Right hindlimb (tissue), 1 donor: ENCODE measurements at regions not wholly inside any gene's neighbourhood (a gene's known extent, or its start where the extent isn't known, plus 50 kb on each side); places are given as distances from the start of the nearest gene placed in this dataset.

Source experiments
- DNase-seq: peaks from one replicate; pipeline ENCODE4 v3.0.0-alpha.2; 2018

DNA sequence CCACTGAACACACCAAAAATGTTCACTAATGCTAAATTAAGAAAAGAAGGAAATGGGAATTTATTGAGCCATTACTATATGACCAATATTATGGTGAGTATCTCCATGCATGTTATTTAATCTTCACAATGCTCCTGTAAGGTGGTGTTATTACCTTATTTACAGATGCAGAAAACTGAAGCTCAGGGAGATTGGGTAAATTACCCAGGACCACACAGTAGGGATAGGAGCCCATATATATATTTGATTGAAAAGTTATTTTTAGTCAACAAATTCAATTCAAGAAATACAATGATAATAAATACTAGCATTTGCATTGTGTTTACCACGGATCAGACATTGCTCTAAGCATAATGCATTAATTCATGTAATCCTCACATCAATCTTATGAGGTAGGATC lies 202.2 kb upstream of the FBXO11 start:
- DNase-seq, result no peak

DNA sequence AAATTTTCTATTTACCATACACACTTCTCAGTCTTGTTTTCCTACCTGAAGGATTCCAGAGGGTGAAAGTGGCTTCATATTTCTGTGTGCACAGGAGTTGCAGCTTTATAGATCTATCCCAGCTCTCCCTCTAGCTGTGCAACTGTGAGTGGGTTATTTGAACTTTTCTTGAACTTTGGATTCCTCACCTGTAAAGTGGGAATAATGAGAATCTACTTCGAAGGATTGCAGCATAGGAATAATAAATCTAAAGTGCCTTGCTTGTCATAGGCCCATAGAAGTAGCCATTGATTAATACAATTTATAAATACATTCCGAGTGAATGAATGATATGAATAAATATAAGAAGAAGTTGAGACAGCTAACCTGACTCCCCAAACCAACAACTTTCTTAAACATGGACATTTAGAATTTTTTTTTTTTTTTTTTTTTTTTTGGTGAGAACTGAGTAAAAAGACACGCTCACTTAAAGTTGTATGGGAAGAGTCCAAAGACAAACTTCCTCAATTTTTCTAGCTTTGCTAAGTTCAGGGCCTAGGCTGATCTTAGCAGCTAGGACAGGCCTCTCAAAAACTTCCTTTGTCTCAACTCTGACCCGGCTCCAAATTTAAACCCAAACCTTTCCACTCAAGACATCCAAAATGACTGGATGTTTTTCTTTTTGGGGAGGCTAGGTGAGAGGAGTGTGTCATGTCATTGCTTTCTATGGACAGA lies 203.3 kb upstream of the FBXO11 start:
- no peak for DNase-seq

DNA sequence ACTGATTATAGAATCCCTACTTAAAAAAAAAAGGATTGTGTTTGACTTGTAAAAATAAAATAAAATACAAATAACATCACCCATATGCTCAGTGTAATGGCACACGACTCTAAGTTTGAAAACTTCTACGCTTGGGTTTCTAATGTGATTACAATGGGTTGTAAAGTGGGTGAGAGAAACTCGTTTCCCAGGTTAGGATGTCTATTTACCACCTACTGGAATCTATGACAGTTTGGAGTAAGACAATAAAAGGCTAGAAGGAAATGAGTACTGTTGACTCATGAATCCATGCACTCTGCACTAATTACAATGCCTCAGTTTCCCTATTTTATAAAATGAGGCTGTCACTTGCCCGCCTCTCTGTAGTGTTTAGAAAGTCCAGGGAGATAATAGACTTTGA lies 204.0 kb upstream of the FOXN2 start:
- DNase-seq, result no peak

DNA sequence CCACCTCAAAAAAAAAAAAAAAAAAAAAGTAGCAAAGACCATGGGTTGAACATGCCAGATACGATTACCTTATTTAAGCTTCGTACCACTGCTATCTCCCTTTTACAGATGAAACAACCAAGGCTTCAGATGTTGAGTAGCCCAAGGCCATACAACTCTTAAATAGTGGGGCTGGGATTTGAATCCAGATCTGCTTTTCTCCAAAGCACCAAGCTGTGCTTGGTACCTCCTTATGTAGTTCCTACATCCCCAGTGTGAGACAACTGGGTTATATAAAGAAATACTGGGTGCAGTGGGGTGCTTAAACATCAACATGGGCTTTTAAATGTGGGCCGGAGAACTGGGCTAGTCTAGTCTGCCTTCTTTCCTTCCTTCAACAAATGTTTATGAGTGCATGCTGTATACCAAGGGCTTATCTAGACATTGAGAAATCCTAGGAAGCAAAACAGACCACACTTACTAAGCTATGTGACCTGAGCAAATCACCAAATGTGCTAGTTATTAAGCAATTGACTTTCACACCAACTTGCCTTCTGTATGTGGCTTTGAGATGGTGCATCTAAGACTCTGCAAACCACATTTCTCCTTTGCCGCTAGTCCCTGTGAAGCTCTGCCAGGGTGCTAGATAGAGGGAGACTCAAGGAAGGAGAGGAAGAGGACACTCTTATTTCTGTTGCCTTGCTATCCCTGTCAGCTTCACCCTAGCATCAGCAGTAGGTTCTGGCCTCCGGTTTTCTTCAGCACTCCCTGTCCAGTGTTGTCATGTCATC lies 201.4 kb upstream of the FOXN2 start:
- DNase-seq, result no peak

DNA sequence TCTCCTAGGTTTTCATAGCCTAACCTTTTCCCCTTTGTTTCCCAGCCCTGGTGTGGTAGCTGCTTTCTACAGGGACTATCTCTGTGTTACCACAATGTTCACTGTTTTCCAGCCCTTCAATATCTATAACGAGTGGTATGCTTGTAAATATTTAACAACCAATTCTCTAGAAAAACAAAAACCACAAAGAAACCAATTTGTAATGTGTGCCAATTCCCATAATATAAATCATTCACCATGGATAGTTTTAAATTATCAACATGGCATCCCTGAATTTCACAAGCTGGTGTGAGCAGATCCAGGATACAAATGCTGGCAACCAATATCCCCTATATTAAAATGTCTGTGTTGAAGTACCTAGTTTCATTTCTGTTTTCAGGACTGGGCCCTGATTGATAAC lies 200.7 kb upstream of the FOXN2 start:
- no peak for DNase-seq

DNA sequence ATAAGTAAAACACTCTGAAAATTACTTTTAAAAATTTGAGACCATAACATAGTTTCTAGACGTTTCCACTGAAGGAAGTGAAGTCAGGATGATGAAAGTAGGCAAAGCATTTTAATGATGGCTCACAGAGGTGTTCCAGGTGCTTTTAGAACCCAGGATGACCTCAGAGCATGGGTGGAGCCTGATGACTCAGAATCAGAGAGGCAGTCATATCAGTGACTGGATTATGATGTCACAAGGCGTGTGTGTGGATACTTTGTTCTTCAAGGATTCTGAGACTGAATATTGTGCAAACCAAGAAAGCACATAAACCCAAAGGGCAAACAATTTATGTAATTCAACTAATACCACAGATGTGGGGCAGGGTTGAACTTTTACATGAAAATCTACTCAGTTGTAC lies 200.2 kb upstream of the FOXN2 start:
- DNase-seq, result no peak

DNA sequence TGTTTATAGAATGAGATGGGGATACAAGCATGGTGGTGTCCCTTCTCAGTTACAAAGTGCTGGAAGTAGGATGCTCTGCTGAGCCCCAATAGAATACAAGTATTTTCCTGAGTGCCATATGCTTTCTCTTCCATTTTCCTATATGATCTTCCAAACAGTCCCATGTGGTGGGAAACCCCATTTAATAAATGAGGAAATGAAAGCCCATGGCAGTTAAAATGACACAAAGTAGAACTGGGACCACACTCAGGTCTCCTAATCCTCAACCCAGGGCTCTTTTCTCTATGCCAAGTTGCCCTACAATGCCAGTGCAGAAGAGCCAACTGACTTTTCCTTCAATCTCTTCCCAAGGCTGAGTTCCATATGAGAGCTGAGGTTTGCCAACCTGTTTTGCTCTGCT lies 198.0 kb upstream of the FOXN2 start:
- DNase-seq, result no peak

DNA sequence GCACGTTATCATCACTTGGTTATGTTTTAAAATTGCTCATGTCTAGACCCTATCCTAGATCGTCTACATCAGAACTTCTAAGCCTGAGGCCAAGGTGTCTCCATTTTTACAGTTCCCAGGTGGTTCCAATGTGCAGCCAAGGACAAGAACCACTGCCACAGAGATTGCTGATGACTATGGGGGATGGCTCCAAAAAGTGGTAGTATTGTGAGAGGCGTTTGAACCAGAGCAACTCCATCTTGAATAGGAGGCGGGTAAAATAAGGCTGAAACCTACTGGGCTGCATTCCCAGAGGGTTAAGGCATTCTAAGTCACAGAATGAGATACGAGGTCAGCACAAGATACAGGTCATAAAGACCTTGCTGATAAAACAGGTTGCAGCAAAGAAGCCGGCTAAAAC lies 195.6 kb upstream of the FOXN2 start:
- DNase-seq, result no peak

DNA sequence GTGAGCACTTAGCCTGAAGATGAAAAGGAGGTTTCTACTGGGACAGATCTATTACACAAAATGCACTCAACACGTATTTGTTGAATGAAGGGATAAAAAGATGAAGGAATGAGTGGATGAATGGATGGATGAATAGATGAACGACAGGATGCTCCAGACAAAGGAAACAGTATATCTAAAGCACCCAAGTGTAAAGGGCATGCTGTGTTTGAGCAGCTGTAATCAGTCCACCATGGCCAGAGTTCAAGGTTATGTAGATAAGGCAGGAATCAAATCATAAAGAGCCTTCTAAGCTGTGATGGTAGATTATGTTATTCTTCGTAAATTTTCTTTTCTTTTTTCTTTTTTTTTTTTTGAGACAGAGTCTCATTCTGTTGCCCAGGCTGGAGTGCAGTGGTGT lies 194.4 kb upstream of the FOXN2 start:
- DNase-seq, result no peak

DNA sequence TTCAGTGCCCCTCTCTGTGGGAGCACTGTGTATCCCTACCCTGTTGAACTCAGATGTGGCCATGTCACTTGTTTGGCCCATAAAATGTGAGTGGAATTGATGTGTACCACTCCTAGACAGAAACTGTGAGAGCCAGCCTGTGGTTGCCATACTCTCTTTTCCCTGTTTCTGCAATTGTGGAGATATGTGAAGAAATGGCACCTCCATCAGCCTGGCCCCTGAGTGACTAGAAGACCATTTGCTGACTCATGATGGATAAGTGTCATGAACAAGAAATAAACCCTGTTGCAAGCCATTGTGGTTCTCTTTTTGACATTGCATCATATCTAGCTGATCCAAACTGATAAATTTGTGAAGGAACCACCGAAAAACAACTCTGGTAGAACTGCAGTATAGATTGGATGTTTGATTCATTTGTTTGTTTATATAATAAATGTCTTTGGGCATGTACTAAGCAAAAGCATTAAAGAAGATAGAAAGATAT lies 193.7 kb upstream of the FOXN2 start:
- DNase-seq, result no peak

DNA sequence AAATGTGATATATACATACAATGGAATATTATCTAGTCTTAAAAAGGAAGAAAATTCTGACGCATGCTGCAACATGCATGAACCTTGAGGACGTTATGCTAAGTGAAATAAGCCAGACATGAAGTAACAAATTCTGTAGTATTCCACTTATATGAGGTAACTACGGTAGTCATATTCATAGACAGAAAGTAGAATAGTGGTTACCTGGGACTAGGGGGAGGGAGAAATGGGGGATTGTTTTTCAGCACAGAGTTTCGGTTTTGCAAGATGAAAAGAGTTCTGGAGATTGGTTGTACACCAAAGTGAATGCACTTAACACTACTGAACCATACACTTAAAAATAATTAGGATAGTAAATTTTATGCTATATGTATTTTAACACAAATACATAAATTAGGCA lies 192.3 kb upstream of the FOXN2 start:
- DNase-seq, result no peak

DNA sequence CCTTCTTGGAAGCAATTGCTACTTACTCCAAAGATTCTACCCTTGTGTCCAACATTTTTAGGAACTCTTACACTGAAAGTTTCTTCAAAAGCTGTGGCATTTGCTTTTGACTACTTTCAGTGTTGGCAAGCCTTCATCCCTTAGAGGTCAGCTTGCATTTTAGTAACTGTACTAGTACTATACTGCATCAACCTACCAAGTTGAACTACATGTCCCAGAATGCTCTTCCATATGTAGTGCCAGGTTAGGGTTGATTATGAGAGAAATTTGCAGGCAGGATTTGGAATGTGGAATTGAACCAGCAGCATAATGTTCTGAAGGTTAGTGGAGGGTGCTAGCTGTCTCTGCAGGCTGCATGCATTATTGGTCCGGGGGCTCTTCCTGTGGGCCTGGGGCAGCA lies 189.9 kb upstream of the FOXN2 start:
- DNase-seq, result no peak

DNA sequence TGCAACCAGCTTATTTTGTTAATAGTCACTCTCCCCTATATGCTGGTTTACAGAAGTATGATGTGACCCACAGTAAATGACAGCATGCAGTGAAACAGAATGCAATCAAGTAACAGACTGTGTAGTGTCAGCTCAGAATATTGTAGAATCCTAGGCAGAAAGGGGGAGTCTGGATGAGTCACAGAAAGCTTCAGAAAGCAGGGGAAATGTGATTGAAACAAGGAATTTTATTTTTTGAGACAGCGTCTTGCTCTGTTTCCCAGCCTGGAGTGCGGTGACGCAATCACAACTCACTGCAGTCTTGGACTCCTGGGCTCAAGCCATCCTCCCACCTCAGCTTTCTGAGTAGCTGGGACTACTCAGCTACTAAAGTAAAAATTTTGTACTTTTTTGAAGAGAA lies 188.3 kb upstream of the FOXN2 start:
- no peak for DNase-seq

DNA sequence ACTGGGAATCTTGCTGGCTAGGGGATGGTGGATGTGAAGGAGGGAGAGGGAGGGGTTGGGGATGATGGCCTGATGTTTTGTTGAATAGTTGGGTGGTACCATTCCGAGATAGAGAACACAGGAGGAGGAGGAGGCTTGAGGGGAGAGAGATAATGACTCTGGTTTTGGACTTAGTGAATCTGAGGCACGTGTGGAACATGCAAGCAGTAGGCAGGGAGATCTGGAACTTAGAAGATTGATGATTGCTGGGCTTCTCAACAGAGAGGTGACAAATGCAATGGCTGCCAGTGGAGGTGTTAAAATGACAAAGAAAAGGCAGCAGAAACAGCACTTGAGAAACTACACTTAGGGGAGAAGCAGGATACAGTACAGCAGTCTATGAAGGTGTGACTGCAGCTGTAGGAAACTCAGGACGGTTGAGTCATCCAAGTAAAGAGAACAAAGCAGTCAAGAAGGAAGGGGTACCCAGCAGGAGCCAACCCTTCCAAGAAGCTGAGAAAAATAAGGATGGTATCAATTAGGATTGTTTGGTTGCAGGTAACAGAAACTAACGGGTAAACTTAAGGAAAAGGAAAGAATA lies 186.8 kb upstream of the FOXN2 start:
- DNase-seq, result no peak

DNA sequence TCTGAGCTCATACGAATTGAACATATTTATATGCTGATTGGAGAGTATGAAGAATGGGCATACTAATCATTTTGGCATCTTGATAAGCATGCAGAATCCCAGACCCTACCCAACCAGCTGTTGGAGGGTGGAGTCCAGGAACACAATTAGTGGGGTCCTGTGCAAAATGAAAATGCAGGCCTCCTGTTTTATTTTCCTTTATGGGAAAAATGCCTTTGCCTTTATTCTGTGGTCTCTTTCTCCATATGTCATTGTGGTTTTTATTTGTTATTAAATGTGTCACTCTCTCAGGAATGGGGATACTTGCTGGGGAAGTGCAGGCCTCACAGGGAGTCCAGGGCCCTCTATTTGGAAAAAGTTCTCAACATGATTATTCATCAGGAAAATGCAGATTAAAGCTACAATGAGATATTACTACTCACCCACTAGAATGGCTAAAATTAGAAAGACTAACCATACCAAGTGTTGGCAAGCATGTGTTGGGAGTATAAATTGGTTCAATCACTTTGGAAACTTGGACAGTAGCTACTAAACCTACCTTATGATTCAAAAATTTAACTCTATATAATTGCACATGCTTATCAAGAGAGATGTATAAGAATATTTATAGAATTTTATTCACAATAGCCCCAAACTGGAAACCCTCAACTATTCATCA lies 185.1 kb upstream of the FOXN2 start:
- no peak for DNase-seq

DNA sequence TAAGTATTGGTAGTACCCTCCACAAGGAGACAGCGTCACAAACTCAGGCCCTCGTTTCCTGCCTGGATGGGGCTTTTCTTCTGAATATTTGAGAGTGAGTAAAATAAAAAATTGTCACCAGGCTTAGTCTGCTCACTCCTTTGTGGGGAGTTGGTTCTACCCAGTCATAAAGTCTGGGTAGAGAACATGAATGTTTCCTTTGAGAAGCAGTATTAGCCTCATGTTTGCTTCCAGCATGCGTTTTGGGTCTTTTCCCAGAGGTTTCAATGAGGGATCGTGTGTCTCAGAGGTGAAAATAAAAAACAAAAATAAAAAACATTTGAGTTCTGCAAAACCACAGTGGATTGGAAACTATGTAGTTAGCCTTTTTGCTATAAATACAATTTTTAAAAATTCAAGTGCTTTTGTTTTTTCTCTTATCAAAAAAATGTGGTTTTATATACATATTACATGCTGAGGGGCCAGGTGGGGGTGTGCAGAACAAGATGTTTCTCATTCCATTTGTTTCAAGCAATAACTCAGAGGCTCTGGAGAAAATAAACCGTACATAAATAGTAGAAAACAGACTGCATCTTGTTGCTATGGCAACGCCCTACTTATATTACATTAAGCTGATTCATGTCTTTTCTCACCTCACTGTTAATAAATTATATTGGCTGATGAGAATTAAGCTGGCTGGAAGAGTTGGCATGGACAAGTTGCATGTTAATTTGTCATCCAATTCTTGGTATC lies 182.8 kb upstream of the FOXN2 start:
- DNase-seq, result peak; percentile 70

DNA sequence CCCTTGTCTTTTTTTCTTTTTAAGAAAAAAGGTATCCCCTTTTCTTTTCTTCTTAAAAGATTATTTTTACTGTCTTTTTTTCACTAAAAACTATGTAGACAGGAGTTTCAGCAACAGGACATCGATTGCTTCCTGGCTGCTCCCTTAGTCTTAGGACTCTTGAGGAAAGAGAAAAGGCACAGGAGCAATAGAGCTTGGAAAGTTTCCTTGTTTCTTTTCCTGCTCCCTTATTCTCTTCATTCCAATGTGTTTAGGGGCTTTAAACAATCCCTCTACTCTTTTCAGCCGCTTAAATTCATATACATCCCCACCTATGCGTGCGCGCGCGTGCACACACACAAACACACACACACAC lies 182.2 kb upstream of the FOXN2 start:
- DNase-seq, result peak; percentile 36

DNA sequence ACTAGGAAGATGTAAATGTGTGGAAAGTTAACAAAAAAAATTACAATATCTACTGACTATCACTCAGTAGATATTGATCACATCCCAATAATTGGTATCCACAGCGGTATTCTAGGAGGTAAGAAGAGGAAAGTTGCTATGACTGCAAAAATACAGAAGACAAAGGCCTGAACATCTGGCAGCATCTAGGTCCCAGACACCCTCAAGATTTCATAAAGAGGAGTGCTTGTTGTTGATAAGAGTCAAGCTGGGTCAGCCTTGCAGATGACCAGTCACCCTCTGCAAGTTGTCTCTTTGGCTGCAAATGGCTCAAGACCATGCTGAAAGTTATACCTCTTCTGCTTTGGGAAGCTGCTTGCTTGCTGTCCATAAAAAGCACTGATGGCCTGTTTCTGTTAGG lies 179.8 kb upstream of the FOXN2 start:
- no peak for DNase-seq

DNA sequence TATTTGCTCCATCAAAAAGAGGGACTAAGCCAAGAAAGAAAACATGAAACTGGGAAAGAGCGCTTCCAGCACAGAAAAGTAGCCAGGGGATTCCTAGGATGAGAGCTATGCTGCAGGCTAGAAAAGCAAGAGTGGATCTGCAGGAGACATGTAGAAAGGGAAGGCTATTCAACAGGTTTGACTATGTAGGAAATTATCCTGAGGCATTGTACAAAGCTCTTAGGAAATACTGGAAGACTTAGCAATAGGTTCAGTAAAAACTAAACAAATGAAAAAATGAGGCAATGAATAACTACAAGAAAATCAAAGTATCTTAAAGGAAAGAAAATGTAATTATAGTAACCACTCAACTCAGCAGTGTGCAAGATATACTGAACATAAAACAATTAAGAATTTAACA lies 178.7 kb upstream of the FOXN2 start:
- no peak for DNase-seq

DNA sequence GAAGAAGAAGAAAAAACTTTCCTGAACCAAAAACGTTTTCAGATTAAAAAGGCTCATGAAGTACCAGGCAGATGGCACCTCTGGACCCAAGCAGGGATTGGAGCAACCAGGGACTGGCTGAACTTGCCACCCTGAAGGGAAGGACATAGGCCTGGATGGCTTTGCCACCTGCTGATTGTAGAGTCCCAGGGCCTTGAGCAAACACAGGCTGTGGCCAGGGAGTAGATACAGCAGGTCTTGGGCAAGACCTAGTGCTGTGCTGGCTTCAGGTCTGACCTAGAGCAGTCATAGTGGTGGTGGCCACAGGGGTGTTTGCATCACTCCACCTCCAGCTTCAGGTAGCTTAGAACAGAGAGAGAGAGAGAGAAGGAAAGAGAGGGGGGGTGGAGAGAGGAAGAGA lies 176.7 kb upstream of the FOXN2 start:
- no peak for DNase-seq

DNA sequence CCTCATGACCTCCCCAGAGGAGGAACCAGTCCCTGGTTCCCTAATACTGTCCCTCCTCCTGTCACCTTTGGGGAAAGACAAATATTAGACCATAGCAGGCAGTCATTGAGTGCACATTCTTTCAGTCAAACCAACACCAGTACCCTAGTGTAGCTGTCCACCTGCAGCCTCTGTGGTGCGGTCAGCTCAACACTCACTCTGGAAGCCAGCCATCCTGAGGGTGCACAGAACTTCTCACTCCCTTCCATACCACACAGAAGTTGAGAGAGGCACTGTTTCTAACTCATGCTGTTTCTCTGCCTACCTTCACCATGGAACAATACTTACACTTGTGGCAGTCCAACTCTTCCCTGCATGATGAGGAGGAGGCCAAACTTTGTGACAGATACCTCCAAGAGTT lies 175.6 kb upstream of the FOXN2 start:
- DNase-seq, result no peak

DNA sequence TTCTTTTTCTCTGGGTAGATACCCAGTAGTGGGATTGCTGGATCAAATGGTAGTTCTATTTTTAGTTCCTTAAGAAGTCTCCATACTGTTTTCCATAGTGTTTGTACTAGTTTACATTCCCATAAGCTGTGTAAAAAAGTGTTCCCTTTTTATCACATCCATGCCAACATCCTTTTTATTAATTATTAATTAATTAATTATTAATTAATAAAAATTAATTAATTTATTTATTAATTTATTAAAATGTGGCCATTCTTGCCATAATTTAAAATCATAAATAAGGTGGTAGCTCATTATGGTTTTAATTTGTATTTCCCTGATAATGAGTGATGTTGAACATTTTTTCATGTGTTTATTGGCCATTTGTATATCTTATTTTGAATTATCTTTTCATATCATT lies 173.9 kb upstream of the FOXN2 start:
- DNase-seq, result no peak

DNA sequence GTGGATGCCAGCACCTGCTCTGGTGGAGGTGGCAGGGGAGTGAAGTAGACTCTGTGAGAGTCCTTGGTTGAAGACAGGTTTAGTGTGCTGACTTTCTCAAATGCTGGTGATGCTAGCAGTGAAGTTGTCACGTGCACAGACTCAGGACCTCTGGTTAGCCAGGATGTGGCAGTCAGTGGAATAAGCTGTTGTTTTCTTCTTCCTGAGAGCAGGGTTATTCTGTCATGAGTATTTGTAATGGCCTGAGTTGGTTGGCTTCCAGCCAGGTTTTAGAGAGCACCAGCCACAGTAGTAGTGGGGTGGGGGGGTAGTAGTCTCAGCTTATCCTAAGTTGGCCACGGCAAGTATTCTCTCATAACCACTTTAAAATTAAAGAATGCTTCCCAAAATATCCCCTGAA lies 169.7 kb upstream of the FOXN2 start:
- DNase-seq, result no peak
